ENCODE measurements at regions not wholly inside any gene's neighbourhood (a gene's known extent, or its start where the extent isn't known, plus 50 kb on each side); places are given as distances from the start of the nearest gene placed in this dataset.

DNA sequence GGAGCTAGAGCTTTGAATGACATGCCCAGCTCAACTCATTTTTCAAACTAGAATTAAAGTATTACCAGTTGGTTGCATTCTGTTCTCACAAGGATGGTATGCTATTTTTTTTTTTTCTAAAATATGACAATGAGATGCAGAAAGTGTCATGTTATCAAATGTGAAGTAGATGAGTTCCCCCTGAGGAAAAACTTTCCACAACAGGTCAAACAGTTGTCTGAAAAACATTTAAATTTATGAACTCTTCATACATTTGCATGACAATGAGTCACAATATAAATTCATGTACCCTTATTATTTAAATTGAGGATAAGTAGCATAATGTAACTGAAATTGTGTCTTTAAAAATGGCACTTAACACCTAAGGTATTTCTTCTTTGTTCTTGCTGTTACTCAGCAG lies 1720.5 kb upstream of the NUDT12 start:
- TF ChIP-seq TSHZ2 (CRISPR knock-in tag; IDR thresholded peaks at IDR 0.05) (no peak), ZFP30 (CRISPR knock-in tag; IDR thresholded peaks at IDR 0.05) (no peak), ARNTL (CRISPR knock-in tag; IDR thresholded peaks at IDR 0.05; ENCODE audit: borderline replicate concordance, low read depth) (no peak), ZFP3 (CRISPR knock-in tag; IDR thresholded peaks at IDR 0.05) (no peak), POU6F1 (CRISPR knock-in tag; IDR thresholded peaks at IDR 0.05; ENCODE audit: borderline replicate concordance, low read depth) (no peak), BACH2 (CRISPR knock-in tag; IDR thresholded peaks at IDR 0.05; ENCODE audit: borderline replicate concordance) (no peak), CREB5 (CRISPR knock-in tag; IDR thresholded peaks at IDR 0.05; ENCODE audit: low read depth) (no peak), CSDC2 (CRISPR knock-in tag; IDR thresholded peaks at IDR 0.05) (no peak), OSR1 (CRISPR knock-in tag; IDR thresholded peaks at IDR 0.05) (no peak)
